H1 (cell line): ENCODE measurements at regions not wholly inside any gene's neighbourhood (a gene's known extent, or its start where the extent isn't known, plus 50 kb on each side); places are given as distances from the start of the nearest gene placed in this dataset.
A peak's percentile ranks its signal among the peaks of the same experiment; 100 is the strongest.

Experiments used
- ATF3 ChIP-seq: IDR thresholded peaks from 2 replicates; pipeline ENCODE4 v1.6.1; 2011; ENCODE audit warnings: low read depth, mild to moderate bottlenecking, low read length; ENCODE audit not compliant: insufficient read depth
- BCL11A ChIP-seq, 2 experiments: IDR thresholded peaks; one replicate each; pipeline ENCODE4 v1.6.1; 2011; ENCODE audit warnings: low read depth in 2 of 2, low read length in 2 of 2, mild to moderate bottlenecking in 2 of 2
- CEBPB ChIP-seq: IDR thresholded peaks from 2 replicates; pipeline ENCODE4 v1.6.1; 2012; ENCODE audit warnings: low read depth, low read length
- CHD1 ChIP-seq: IDR thresholded peaks from 2 replicates; pipeline ENCODE4 v1.6.1; 2012; ENCODE audit warnings: low read depth, low read length, improper control_type of control experiment
- CTCF ChIP-seq, 3 experiments: IDR thresholded peaks; 1 replicate in 2 of 3; 2 replicates in 1 of 3; pipeline versions ENCODE4 v1.5.1 to v1.6.1; 2011; ENCODE audit warnings: low read length in 3 of 3, mild to moderate bottlenecking in 3 of 3, inconsistent platforms in 2 of 3, low read depth in 1 of 3, moderate library complexity in 1 of 3; ENCODE audit not compliant: insufficient read depth in 1 of 3; ENCODE audit errors: control extremely low read depth in 1 of 3
- EP300 ChIP-seq, 2 experiments: IDR thresholded peaks; 1 replicate in 1 of 2; 2 replicates in 1 of 2; pipeline ENCODE4 v1.6.1; 2011 to 2012; ENCODE audit warnings: low read depth in 2 of 2, low read length in 2 of 2, mild to moderate bottlenecking in 2 of 2, borderline replicate concordance in 1 of 2, inconsistent platforms in 1 of 2, moderate library complexity in 1 of 2
- HDAC2 ChIP-seq, 2 experiments: fragments of 300-600 bp in 1 of 2; sonication (generic) in 1 of 2; IDR thresholded peaks; 2 replicates each; pipeline ENCODE4 v1.6.1; 2011 to 2012; ENCODE audit warnings: low read depth in 2 of 2, low read length in 2 of 2, mild to moderate bottlenecking in 2 of 2, moderate library complexity in 2 of 2, borderline replicate concordance in 1 of 2, inconsistent platforms in 1 of 2
- HDAC6 ChIP-seq: IDR thresholded peaks from one replicate; pipeline ENCODE4 v1.7.1; 2012; ENCODE audit warnings: low read depth, mild to moderate bottlenecking, inconsistent platforms, low read length, moderate library complexity
- JUN ChIP-seq: IDR thresholded peaks from 2 replicates; pipeline ENCODE4 v1.6.1; 2011; ENCODE audit warnings: low read depth, mild to moderate bottlenecking, improper control_type of control experiment, low read length
- TBP ChIP-seq: IDR thresholded peaks from 2 replicates; pipeline ENCODE4 v1.6.1; 2011; ENCODE audit warnings: low read depth, low read length, improper control_type of control experiment
- USF2 ChIP-seq: IDR thresholded peaks from 2 replicates; pipeline ENCODE4 v1.6.1; 2011; ENCODE audit warnings: low read length, improper control_type of control experiment

GRCh38 chr2:38465789-38466127 lies 88.7 kb upstream of the ATL2 start (continued):
- TF ChIP-seq ATF3, result no peak
- TF ChIP-seq HDAC6, result no peak
- TF ChIP-seq CEBPB, result 0 out of 2 replicates have a peak, but pooled peaks have one; percentile 2
- no peak for TF ChIP-seq USF2
- TF ChIP-seq CHD1, result no peak
- no peak for TF ChIP-seq BCL11A (IDR thresholded peaks at IDR 0.05; ENCODE audit: low read depth in 2 of 2, low read length in 2 of 2)
- TF ChIP-seq TBP, result no peak
- TF ChIP-seq CTCF (IDR thresholded peaks at IDR 0.05; ENCODE audit: control extremely low read depth in 1 of 3, insufficient read depth in 1 of 3, low read depth in 1 of 3, low read length in 3 of 3), result peak; percentile 48 to 91 (median 80)
- TF ChIP-seq HDAC2 (IDR thresholded peaks at IDR 0.05; ENCODE audit: borderline replicate concordance in 1 of 2, low read depth in 2 of 2, low read length in 2 of 2), result no peak
- TF ChIP-seq JUN, result no peak
- TF ChIP-seq EP300 (IDR thresholded peaks at IDR 0.05; ENCODE audit: borderline replicate concordance in 1 of 2, low read depth in 2 of 2, low read length in 2 of 2), result no peak
